Left renal cortex interstitium (tissue), 4 donors: ENCODE measurements at regions not wholly inside any gene's neighbourhood (a gene's known extent, or its start where the extent isn't known, plus 50 kb on each side); places are given as distances from the start of the nearest gene placed in this dataset.
"Not testable (repeated sequence)": the region's sequence is repeated elsewhere in the genome, so short reads cannot be mapped to it uniquely, and the experiment has no call there.

ENCODE experiments used
- DNase-seq, 4 donors: peaks; one replicate each; pipeline ENCODE4 v3.0.0-alpha.2; 2013; ENCODE audit warnings: low read depth in 4 of 4, low spot score in 2 of 4, missing footprints in 1 of 4

DNA sequence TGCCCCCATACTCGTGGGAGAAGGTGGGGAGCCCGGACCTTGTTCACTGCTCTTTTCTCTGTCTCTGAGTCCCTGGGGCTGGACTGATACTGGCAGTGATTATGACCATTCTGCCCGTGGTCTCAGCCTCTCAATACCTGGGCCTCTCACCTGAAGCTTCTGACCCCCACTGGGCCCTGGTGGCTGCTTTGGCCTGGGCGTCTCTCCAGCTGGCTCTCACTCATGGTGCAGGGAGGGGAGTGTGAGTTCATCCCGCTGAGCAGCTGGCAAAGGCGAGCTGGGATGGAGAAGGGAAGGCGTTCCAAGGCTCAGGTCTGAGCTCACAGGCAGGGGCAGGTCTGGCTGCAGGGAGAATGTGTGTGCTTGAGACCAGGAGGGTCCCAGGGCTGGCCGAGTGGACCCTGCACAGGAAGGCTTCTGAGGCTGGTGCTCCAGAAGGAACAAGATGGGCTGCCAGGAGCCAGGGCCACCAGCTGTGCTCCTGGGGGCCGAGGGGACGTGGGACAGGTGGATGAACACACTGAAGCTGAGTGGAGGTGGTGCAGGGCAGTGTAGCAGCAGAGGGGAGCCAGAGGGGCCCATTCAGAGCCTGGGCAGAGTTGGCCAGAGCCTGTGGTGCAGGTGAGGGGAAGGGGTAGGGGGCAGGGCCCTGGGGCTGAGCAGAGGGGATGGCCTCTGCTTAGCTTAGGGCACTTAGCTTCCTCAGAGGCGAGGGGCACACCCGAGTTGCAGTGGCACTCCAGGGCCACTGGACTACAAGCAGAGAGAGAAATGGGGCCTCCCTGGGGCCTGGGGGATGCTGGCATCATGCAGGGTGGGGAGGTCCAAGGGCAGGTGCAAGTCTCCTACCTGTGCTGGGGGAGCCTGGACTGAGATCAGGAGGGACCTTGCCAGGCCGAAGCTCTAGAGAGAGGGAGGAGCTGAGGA is 122.5 kb downstream of the TMEM121 start:
- DNase-seq: not testable (repeated sequence)

GRCh38 chr14:105652317-105652716 is 125.9 kb downstream of the TMEM121 start:
- DNase-seq: not testable (repeated sequence)

DNA sequence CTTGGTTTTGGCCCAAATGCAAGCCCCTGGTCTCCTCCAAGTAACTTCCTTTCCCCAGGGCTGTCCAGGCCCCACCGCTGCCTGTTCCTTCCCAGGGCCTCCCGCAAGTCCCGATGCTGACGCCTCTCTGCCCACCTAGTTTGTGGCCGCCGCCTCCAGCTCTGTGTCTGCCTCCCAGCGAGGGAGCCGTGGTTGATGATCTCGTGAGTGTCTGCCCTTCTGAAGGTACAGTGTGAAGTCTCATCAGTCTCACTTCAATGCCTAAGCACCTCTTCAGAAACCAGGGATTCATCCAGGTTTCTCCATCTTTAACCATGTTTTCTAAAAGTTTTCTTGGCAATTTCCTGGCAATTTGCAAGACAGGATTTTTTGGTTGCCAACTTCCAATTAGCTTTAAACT is 127.5 kb downstream of the TMEM121 start:
- not testable (repeated sequence) for DNase-seq

DNA sequence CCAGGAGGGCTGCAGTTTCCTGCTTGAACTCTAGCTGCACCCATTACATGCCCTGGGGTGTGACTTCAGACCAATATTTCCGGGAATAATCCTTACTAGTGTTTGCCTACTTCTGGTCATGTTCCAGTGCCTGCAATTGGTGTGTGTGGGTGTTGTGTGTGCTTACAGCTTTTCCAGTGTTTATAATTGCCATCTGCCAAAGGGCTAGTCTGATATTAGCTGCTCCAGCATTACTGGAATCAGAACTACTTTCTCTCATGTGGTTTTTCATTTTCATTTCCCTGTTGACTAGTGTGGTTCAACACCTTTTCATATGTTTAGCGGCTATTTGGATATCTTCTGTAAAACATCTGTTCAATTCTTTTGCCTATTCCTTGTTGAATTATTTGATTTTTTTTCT is 132.9 kb downstream of the TMEM121 start:
- not testable (repeated sequence) for DNase-seq

DNA sequence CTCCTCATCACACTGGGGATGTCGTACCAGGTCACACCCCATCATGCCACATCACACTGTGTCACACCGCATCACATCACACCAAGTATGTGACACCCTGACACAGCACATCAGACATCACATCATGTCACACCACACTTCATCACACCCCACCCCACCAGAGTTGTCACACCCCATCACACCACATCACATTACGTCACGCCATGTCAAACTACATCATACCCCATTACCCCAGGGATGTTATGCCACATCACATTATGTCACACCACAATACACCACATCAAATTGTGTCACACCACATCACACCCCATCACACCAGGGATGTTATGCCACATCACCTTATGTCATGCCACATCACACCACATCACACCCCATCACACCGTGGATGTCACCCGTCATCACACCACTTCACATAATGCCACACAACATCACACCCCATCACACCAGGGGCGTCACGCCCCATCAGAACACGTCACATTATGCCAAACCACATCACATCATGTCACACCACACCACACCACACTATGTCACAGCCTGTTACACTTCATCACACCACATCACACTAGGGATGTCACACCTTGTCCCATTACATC is 133.6 kb downstream of the TMEM121 start:
- DNase-seq: no peak

GRCh38 chr14:105660816-105661531 is 134.6 kb downstream of the TMEM121 start:
- DNase-seq: no peak

- not testable (repeated sequence) for DNase-seq
These were observed 135.7 kb downstream of the TMEM121 start for GRCh38 chr14:105662043-105662442.

- not testable (repeated sequence) for DNase-seq
These were observed 136.2 kb downstream of the TMEM121 start for GRCh38 chr14:105662592-105662991.

DNA sequence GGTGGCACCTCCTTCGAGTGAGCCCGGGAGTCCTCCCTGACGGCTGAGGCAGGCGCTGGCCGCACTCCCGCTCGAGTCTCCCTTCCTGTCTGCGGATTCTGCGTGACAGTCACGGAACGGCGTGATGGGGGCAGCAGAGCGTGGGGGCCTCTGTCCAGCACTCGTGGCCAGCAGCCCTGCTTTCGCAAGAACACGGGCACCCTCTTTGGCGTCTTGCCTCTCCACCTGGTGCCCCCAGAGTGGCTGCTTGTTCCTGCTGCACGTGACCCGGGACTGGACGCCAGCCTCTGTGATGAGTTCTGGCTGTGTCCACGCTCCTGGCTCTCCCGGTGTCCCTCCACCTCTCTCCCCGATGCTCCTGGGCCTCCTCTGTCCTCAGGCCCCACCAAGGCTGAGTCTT is 136.9 kb downstream of the TMEM121 start:
- DNase-seq: not testable (repeated sequence)

DNA sequence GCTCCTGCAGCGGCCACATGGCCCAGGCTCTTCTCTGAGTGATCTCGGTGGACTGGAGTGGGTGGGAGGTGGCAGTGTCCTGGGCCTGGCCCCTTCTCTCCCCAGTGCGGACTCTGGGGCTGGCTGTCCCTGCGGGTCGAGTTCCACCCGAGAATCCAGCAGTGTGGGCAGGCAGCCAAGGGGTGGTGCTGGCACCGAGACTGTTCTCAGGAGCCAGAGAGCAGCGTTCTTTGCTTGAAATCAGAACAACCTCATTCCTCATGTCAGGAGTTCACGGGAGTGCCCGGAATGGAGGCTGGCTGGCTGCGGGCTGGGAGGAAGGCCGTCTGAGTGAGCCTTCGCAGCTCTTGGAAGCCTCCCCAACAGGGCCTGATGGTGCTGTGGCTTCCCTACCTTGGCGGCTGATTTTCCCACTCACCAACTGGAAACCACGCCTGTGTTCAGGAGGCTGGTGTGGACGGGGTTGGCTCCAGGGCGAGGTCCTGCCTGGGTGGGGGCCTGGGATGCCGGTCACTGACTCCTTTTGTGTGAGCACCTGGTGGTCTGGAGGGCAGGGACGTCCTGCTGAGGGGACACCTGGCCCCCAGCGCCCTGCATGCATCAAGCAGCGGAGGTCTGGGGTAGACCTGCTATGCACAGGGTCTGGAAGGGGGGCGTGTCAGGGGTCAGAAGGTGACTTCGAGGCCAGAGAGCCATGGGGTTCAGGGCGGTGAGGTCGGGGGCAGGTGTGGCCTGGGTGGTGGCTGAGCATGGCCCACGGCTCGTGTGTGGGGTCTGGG is 137.6 kb downstream of the TMEM121 start:
- DNase-seq: not testable (repeated sequence)

GRCh38 chr14:105664691-105665090 is 138.3 kb downstream of the TMEM121 start:
- DNase-seq: no peak

- DNase-seq: no peak
These were observed 139.0 kb downstream of the TMEM121 start for GRCh38 chr14:105665247-105665950.

- no peak for DNase-seq
These were observed 139.5 kb downstream of the TMEM121 start for GRCh38 chr14:105665951-105666277.

GRCh38 chr14:105666420-105666819 is 140.0 kb downstream of the TMEM121 start:
- no peak for DNase-seq

GRCh38 chr14:105666991-105667662 is 140.7 kb downstream of the TMEM121 start:
- DNase-seq: not testable (repeated sequence)

- not testable (repeated sequence) for DNase-seq
These were observed 141.3 kb downstream of the TMEM121 start for GRCh38 chr14:105667663-105668020.

DNA sequence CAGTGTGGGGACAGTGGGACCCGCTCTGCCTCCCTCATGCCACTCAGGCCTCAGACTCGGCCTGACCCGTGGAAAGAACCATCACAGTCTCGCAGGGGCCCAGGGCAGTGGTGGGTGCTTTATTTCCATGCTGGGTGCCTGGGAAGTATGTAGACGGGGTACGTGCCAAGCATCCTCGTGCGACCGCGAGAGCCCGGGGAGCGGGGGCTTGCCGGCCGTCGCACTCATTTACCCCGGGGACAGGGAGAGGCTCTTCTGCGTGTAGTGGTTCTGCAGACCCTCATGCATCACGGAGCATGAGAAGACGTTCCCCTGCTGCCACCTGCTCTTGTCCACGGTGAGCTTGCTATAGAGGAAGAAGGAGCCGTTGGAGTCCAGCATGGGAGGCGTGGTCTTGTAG is 141.6 kb downstream of the TMEM121 start:
- not testable (repeated sequence) for DNase-seq

DNA sequence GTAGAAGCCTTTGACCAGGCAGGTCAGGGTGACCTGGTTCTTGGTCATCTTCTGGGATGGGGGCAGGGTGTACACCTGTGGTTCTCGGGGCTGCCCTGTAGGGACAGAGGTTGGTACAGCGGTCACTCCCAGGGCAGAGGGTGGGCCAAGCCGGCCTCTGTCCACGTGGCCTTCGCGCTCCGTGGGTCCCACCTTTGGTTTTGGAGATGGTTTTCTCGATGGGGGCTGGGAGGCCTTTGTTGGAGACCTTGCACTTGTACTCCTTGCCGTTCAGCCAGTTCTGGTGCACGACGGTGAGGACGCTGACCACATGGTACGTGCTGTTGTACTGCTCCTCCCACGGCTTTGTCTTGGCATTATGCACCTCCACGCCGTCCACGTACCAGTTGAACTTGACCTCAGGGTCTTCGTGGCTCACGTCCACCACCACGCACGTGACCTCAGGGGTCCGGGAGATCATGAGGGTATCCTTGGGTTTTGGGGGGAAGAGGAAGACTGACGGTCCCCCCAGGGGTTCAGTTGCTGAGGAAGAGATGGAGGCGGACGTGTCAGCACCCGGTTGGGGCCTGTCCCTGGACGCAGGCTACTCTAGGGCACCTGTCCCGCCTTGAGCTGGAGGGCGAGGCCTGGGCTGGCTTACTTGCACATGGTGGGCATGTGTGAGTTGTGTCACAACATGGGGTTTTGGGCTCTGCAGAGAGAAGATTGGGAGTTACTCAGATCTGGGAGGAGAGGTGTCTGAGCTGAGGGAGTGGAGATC is 142.3 kb downstream of the TMEM121 start:
- DNase-seq: not testable (repeated sequence)

GRCh38 chr14:105669231-105669610 is 142.8 kb downstream of the TMEM121 start:
- DNase-seq: not testable (repeated sequence)
